ENCODE measurements at regions not wholly inside any gene's neighbourhood (a gene's known extent, or its start where the extent isn't known, plus 50 kb on each side); places are given as distances from the start of the nearest gene placed in this dataset.

- no peaks in the 10 kb centered on the region for H3K4me1 ChIP-seq
- H3K9me3 ChIP-seq: no peaks in the 10 kb centered on the region
- no peak overlapping the region for H3K4me3 ChIP-seq
- TF ChIP-seq CTCF (IDR thresholded peaks at IDR 0.05): no peak
- intact Hi-C loops (cut with DNase I): no loop called here
- DNase-seq: no peak
- no peak overlapping the region for H3K9ac ChIP-seq (ENCODE audit: low read depth in 2 of 2, low read length in 2 of 2)
- H3K27me3 ChIP-seq: no peaks in the 10 kb centered on the region
- H3K27ac ChIP-seq: no peak overlapping the region
- H3K36me3 ChIP-seq: no peaks in the 10 kb centered on the region
Measured at GRCh38 chr12:92290350-92290695, 144.7 kb upstream of the BTG1 start.

GRCh38 chr12:92289629-92290349, 144.1 kb upstream of the BTG1 start:
- Histone ChIP-seq H3K36me3 (no peaks in the 10 kb centered on the region), H3K27me3 (no peaks in the 10 kb centered on the region), H3K27ac (no peak overlapping the region), H3K9me3 (no peaks in the 10 kb centered on the region), H3K4me3 (no peak overlapping the region), H3K4me1 (no peaks in the 10 kb centered on the region), H3K9ac (ENCODE audit: low read depth in 2 of 2, low read length in 2 of 2) (no peak overlapping the region)
- DNase-seq: no peak
- intact Hi-C loops (cut with DNase I): no loop called here
- no peak for TF ChIP-seq CTCF (IDR thresholded peaks at IDR 0.05)

- no peaks in the 10 kb centered on the region for H3K36me3 ChIP-seq
- H3K4me1 ChIP-seq: no peaks in the 10 kb centered on the region
- H3K4me3 ChIP-seq: no peak overlapping the region
- no peaks in the 10 kb centered on the region for H3K9me3 ChIP-seq
- H3K9ac ChIP-seq (ENCODE audit: low read depth in 2 of 2, low read length in 2 of 2): no peak overlapping the region
- DNase-seq: no peak
- intact Hi-C loops (cut with DNase I): no loop called here
- TF ChIP-seq CTCF (IDR thresholded peaks at IDR 0.05): no peak
- no peaks in the 10 kb centered on the region for H3K27me3 ChIP-seq
- H3K27ac ChIP-seq: no peak overlapping the region
Measured at GRCh38 chr12:92288561-92288960, 142.9 kb upstream of the BTG1 start.

- Histone ChIP-seq H3K27ac (no peak overlapping the region), H3K4me1 (no peaks in the 10 kb centered on the region), H3K9ac (ENCODE audit: low read depth in 2 of 2, low read length in 2 of 2) (no peak overlapping the region), H3K27me3 (no peaks in the 10 kb centered on the region), H3K9me3 (no peaks in the 10 kb centered on the region), H3K4me3 (no peak overlapping the region), H3K36me3 (no peaks in the 10 kb centered on the region)
- DNase-seq: no peak
- intact Hi-C loops (cut with DNase I): no loop called here
- TF ChIP-seq CTCF (IDR thresholded peaks at IDR 0.05): no peak
Measured at GRCh38 chr12:92278378-92278828, 132.8 kb upstream of the BTG1 start.

- intact Hi-C loops (cut with DNase I): no loop called here
- H3K27me3 ChIP-seq: no peaks in the 10 kb centered on the region
- H3K27ac ChIP-seq: no peak overlapping the region
- H3K4me3 ChIP-seq: no peak overlapping the region
- H3K9ac ChIP-seq (ENCODE audit: low read depth in 2 of 2, low read length in 2 of 2): no peak overlapping the region
- no peak for DNase-seq
- no peaks in the 10 kb centered on the region for H3K9me3 ChIP-seq
- no peaks in the 10 kb centered on the region for H3K4me1 ChIP-seq
- TF ChIP-seq CTCF (IDR thresholded peaks at IDR 0.05): no peak
- H3K36me3 ChIP-seq: no peaks in the 10 kb centered on the region
Measured at GRCh38 chr12:92277795-92278194, 132.1 kb upstream of the BTG1 start.

Data from colonic mucosa (tissue), 4 donors.